GM21576 (cell line): ENCODE measurements at regions not wholly inside any gene's neighbourhood (a gene's known extent, or its start where the extent isn't known, plus 50 kb on each side); places are given as distances from the start of the nearest gene placed in this dataset.

Experiments used
- ATAC-seq: cut with Tn5 transposase; IDR thresholded peaks from one replicate; pipeline ENCODE4 v1.9.1; 2021; ENCODE audit warnings: mild to moderate bottlenecking, moderate library complexity; ENCODE audit not compliant: unreplicated experiment

DNA sequence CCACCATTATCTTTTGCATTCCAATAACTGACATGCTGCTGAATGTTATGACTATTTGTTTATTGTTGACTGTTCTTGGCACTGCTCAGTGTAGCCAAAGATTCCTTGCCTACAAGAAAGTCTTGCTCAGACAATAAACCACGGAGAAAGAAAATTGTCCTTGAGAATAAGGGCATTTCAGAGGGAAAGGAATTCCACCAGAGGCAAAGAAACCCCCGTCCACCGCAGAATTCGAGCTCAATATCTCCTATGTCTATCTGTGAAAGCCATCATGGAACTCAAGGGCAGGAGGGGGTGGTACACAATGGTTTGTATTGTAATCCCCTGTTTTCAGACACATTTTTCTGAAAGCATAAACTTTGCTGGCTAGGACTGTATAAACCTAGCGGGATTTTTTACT lies 70.3 kb upstream of the ADAMTS16 start:
- ATAC-seq = no peak

DNA sequence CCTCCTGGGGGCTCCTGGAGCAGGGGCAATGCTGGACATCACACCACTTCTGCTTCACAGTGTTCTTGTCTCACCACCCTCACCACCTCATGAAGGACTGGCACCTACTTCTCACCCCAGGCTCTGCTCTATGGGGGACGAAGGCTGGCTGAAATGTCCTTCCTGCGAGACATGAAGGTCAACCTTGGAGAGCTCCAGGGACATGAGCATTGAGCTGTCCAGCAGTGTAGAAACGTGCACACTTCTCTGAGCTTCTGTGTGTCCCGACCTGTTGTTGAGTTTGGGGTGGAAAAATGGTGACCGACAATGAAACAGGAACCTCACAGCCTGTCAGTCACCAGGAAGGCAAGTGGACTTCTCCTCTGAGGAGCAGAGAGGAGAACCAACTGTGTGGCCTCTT lies 68.6 kb upstream of the ADAMTS16 start:
- no peak for ATAC-seq

- ATAC-seq = no peak
Observed at GRCh38 chr5:5077236-5077635, 62.9 kb upstream of the ADAMTS16 start.

- no peak for ATAC-seq
Observed at GRCh38 chr5:5078009-5078897, 61.9 kb upstream of the ADAMTS16 start.

GRCh38 chr5:5079876-5080275 lies 60.3 kb upstream of the ADAMTS16 start:
- ATAC-seq = no peak

GRCh38 chr5:5080790-5081189 lies 59.3 kb upstream of the ADAMTS16 start:
- ATAC-seq = no peak

- no peak for ATAC-seq
Observed at GRCh38 chr5:5085381-5085780, 54.7 kb upstream of the ADAMTS16 start.

GRCh38 chr5:5089895-5090649 lies 50.1 kb upstream of the ADAMTS16 start:
- ATAC-seq = no peak
